GM19025 (cell line): ENCODE measurements at regions not wholly inside any gene's neighbourhood (a gene's known extent, or its start where the extent isn't known, plus 50 kb on each side); places are given as distances from the start of the nearest gene placed in this dataset.
"Not testable (repeated sequence)": the region's sequence is repeated elsewhere in the genome, so short reads cannot be mapped to it uniquely, and the experiment has no call there.

Experiments used
- ATAC-seq: cut with Tn5 transposase; IDR thresholded peaks from one replicate; pipeline ENCODE4 v1.9.1; 2021; ENCODE audit warnings: mild to moderate bottlenecking, low read depth, moderate library complexity; ENCODE audit not compliant: unreplicated experiment

- no peak for ATAC-seq
Measured at GRCh38 chr16:63703612-63704011, 1418.3 kb downstream of the CDH11 start.

- ATAC-seq: no peak
Measured at GRCh38 chr16:63702981-63703590, 1418.8 kb downstream of the CDH11 start.

GRCh38 chr16:63697736-63698135, 1424.1 kb downstream of the CDH11 start:
- no peak for ATAC-seq

GRCh38 chr16:63695347-63695746, 1426.5 kb downstream of the CDH11 start:
- ATAC-seq: no peak

GRCh38 chr16:63690961-63691360, 1430.9 kb downstream of the CDH11 start:
- no peak for ATAC-seq

- no peak for ATAC-seq
Measured at GRCh38 chr16:63690267-63690666, 1431.6 kb downstream of the CDH11 start.

- ATAC-seq: no peak
Measured at GRCh38 chr16:63689068-63689467, 1432.8 kb downstream of the CDH11 start.

GRCh38 chr16:63684149-63685101, 1437.4 kb downstream of the CDH11 start:
- no peak for ATAC-seq

- ATAC-seq: no peak
Measured at GRCh38 chr16:63682844-63683243, 1439.0 kb downstream of the CDH11 start.

GRCh38 chr16:63672493-63672892, 1449.4 kb downstream of the CDH11 start:
- no peak for ATAC-seq

- no peak for ATAC-seq
Measured at GRCh38 chr16:63663155-63663554, 1458.7 kb downstream of the CDH11 start.

GRCh38 chr16:63655846-63656245, 1466.0 kb downstream of the CDH11 start:
- ATAC-seq: no peak

GRCh38 chr16:63653044-63653839, 1468.6 kb downstream of the CDH11 start:
- ATAC-seq: no peak

- no peak for ATAC-seq
Measured at GRCh38 chr16:63652091-63652490, 1469.8 kb downstream of the CDH11 start.

GRCh38 chr16:63650550-63650949, 1471.3 kb downstream of the CDH11 start:
- ATAC-seq: no peak

GRCh38 chr16:63633706-63634445, 1488.0 kb downstream of the CDH11 start:
- ATAC-seq: not testable (repeated sequence)

- ATAC-seq: no peak
Measured at GRCh38 chr16:63629272-63629671, 1492.6 kb downstream of the CDH11 start.

GRCh38 chr16:63628812-63629211, 1493.1 kb downstream of the CDH11 start:
- ATAC-seq: no peak

GRCh38 chr16:63625126-63625525, 1496.7 kb downstream of the CDH11 start:
- no peak for ATAC-seq

- ATAC-seq: no peak
Measured at GRCh38 chr16:63623551-63624039, 1498.3 kb downstream of the CDH11 start.
